SK-N-SH treated with all-trans-retinoic acid at 6 μM for 48 hours (cell line): ENCODE measurements at regions not wholly inside any gene's neighbourhood (a gene's known extent, or its start where the extent isn't known, plus 50 kb on each side); places are given as distances from the start of the nearest gene placed in this dataset.

Source experiments
- ZFP3 ChIP-seq: fragments of 250-450 bp; sonication (Bioruptor Pico); IDR thresholded peaks from 2 replicates; pipeline ENCODE4 v1.5.0; 2020; ENCODE audit warnings: mild to moderate bottlenecking, moderate library complexity
- TF ChIP-seq, protein P1 (sequence below): fragments of 250-450 bp; sonication (Bioruptor Pico); IDR thresholded peaks from 2 replicates; pipeline ENCODE4 v1.8.0; 2021; ENCODE audit warnings: low read depth, mild to moderate bottlenecking, moderate library complexity, borderline replicate concordance

GRCh38 chr9:96044401-96044800 lies 168.9 kb downstream of the ERCC6L2 start:
- TF ChIP-seq, protein P1, sequence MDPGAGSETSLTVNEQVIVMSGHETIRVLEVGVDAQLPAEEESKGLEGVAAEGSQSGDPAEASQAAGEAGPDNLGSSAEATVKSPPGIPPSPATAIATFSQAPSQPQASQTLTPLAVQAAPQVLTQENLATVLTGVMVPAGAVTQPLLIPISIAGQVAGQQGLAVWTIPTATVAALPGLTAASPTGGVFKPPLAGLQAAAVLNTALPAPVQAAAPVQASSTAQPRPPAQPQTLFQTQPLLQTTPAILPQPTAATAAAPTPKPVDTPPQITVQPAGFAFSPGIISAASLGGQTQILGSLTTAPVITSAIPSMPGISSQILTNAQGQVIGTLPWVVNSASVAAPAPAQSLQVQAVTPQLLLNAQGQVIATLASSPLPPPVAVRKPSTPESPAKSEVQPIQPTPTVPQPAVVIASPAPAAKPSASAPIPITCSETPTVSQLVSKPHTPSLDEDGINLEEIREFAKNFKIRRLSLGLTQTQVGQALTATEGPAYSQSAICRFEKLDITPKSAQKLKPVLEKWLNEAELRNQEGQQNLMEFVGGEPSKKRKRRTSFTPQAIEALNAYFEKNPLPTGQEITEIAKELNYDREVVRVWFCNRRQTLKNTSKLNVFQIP (CRISPR knock-in tag) = no peak
- no peak for TF ChIP-seq ZFP3 (CRISPR knock-in tag)
